A549 (cell line): ENCODE measurements at regions not wholly inside any gene's neighbourhood (a gene's known extent, or its start where the extent isn't known, plus 50 kb on each side); places are given as distances from the start of the nearest gene placed in this dataset.

ENCODE experiments used
- ATAC-seq, 2 experiments: fragments of 200-7000 bp in 1 of 2; fragments of >200 bp in 1 of 2; cut with Nextera tagmentation in 1 of 2; cut with Tn5 transposase in 1 of 2; 3 replicates each; pipeline versions ENCODE4 v1.8.0 to v1.9.1; 2018 to 2020; ENCODE audit warnings: mild to moderate bottlenecking in 1 of 2, moderate library complexity in 1 of 2
- CTCF ChIA-PET: fragments of 300-600 bp; sonication (Branson Sonifier 250); formaldehyde crosslinking; extraction: SDS; loops from one replicate; lab custom pipeline; 2021; ENCODE audit warnings: antibody characterized with exemption, inconsistent platforms; lab: Yijun Ruan, JAX
- POLR2A ChIA-PET: fragments of 350-600 bp; formaldehyde crosslinking; extraction: SDS; loops from one replicate; lab custom pipeline; 2021; ENCODE audit warnings: antibody characterized with exemption, inconsistent platforms; lab: Yijun Ruan, JAX
- DNase-seq, 2 experiments: peaks; one replicate each; pipeline versions ENCODE4 v3.0.0 to v3.0.0-alpha.2; 2011 to 2016; ENCODE audit warnings: low read depth in 1 of 2, low spot score in 1 of 2
- FAIRE-seq: peaks from 2 replicates; lab custom pipeline; 2011; peaks lifted over from hg19 to GRCh38; lab: Jason Lieb, UNC
- H3K27ac ChIP-seq, 2 experiments: fragments of >200 bp; sonication (Bioruptor Twin); formaldehyde crosslinking; 3 replicates each; pipeline ENCODE4 v1.5.1; 2016 to 2017
- H3K4me1 ChIP-seq: fragments of >200 bp; sonication (Bioruptor Twin); formaldehyde crosslinking; 3 replicates; pipeline ENCODE4 v1.6.1; 2016
- H3K4me2 ChIP-seq: fragments of >200 bp; sonication (Bioruptor Twin); formaldehyde crosslinking; 3 replicates; pipeline ENCODE4 v1.6.1; 2016
- H3K4me3 ChIP-seq: fragments of >200 bp; sonication (Bioruptor Twin); formaldehyde crosslinking; 3 replicates; pipeline ENCODE4 v1.5.1; 2016
- H3K9me3 ChIP-seq: fragments of >200 bp; sonication (Bioruptor Twin); formaldehyde crosslinking; 3 replicates; pipeline ENCODE4 v1.6.1; 2016
- CBX8 ChIP-seq: fragments of 200-600 bp; sonication (generic); IDR thresholded peaks from 2 replicates; pipeline ENCODE4 v1.6.1; 2016
- CHD2 ChIP-seq: fragments of 150-350 bp; IDR thresholded peaks from 2 replicates; pipeline ENCODE4 v1.6.1; 2014; ENCODE audit warnings: low read length; ENCODE audit not compliant: partially characterized antibody
- CTCF ChIP-seq: fragments of >200 bp; sonication (Bioruptor Twin); formaldehyde crosslinking; IDR thresholded peaks from 3 replicates; pipeline ENCODE4 v1.5.1; 2016
- EHMT2 ChIP-seq: fragments of 200-600 bp; sonication (generic); IDR thresholded peaks from 2 replicates; pipeline ENCODE4 v1.6.1; 2016; ENCODE audit warnings: antibody characterized with exemption, low read depth, mild to moderate bottlenecking, moderate library complexity
- EP300 ChIP-seq, 2 experiments: fragments of >200 bp; sonication (Bioruptor Twin); formaldehyde crosslinking; IDR thresholded peaks; 2 replicates in 1 of 2; 3 replicates in 1 of 2; pipeline ENCODE4 v1.6.1; 2016 to 2017
- FOSL2 ChIP-seq, 2 experiments: fragments of 450-650 bp in 1 of 2; fragments of >200 bp in 1 of 2; sonication (Bioruptor Twin) in 1 of 2; formaldehyde crosslinking; IDR thresholded peaks; 2 replicates each; pipeline versions ENCODE4 v1.5.0 to v1.6.1; 2016 to 2020; ENCODE audit warnings: mild to moderate bottlenecking in 1 of 2, moderate library complexity in 1 of 2
- HES2 ChIP-seq: fragments of >200 bp; sonication (Bioruptor Twin); formaldehyde crosslinking; IDR thresholded peaks from 2 replicates; pipeline ENCODE4 v1.6.1; 2016
- KDM1A ChIP-seq: fragments of 200-600 bp; sonication (generic); IDR thresholded peaks from 2 replicates; pipeline ENCODE4 v1.6.1; 2016; ENCODE audit warnings: low read depth, mild to moderate bottlenecking
- MAX ChIP-seq: IDR thresholded peaks from 2 replicates; pipeline ENCODE4 v1.6.1; 2012
- MAZ ChIP-seq: fragments of 150-350 bp; IDR thresholded peaks from 2 replicates; pipeline ENCODE4 v1.6.1; 2014; ENCODE audit warnings: antibody characterized with exemption, low read depth, low read length, borderline replicate concordance
- MYC ChIP-seq: IDR thresholded peaks from 2 replicates; pipeline ENCODE4 v1.6.1; 2012; ENCODE audit warnings: mild to moderate bottlenecking, inconsistent platforms, low read length, improper control_type of control experiment, borderline replicate concordance
- NFE2L2 ChIP-seq: fragments of 150-350 bp; conservative IDR thresholded peaks from 2 replicates; pipeline ENCODE4 v1.6.1; 2014; ENCODE audit warnings: low read length
- NPAS2 ChIP-seq: fragments of 250-450 bp; sonication (Bioruptor Pico); IDR thresholded peaks from 2 replicates; pipeline ENCODE4 v1.8.0; 2022; ENCODE audit warnings: mild to moderate bottlenecking, moderate library complexity, borderline replicate concordance
- PBX3 ChIP-seq: IDR thresholded peaks from 2 replicates; pipeline ENCODE4 v1.6.1; 2012
- POLR2A ChIP-seq: IDR thresholded peaks from 2 replicates; pipeline ENCODE4 v1.6.1; 2012; ENCODE audit warnings: mild to moderate bottlenecking, low read length
- POLR2AphosphoS2 ChIP-seq: conservative IDR thresholded peaks from 2 replicates; pipeline ENCODE4 v1.6.1; 2012; ENCODE audit warnings: low read length, improper control_type of control experiment, inconsistent platforms
- RAD21 ChIP-seq, 2 experiments: fragments of >200 bp in 1 of 2; sonication (Bioruptor Twin) in 1 of 2; formaldehyde crosslinking in 1 of 2; IDR thresholded peaks in 1 of 2; conservative IDR thresholded peaks in 1 of 2; 2 replicates in 1 of 2; 3 replicates in 1 of 2; pipeline ENCODE4 v1.6.1; 2012 to 2018; ENCODE audit warnings: inconsistent platforms in 1 of 2
- RARB ChIP-seq: fragments of 250-450 bp; sonication (Bioruptor Pico); IDR thresholded peaks from 2 replicates; pipeline ENCODE4 v1.8.0; 2021; ENCODE audit warnings: mild to moderate bottlenecking, moderate library complexity
- RCOR1 ChIP-seq: fragments of 150-350 bp; IDR thresholded peaks from 2 replicates; pipeline ENCODE4 v1.6.1; 2014; ENCODE audit warnings: antibody characterized with exemption, low read length, low read depth
- SMC3 ChIP-seq: fragments of >200 bp; sonication (Bioruptor Twin); formaldehyde crosslinking; IDR thresholded peaks from 3 replicates; pipeline ENCODE4 v1.6.1; 2018; ENCODE audit warnings: inconsistent platforms
- TP53 ChIP-seq: fragments of 250-450 bp; sonication (Bioruptor Pico); IDR thresholded peaks from 2 replicates; pipeline ENCODE4 v1.5.0; 2021; ENCODE audit warnings: mild to moderate bottlenecking, moderate library complexity
- ZFP36 ChIP-seq: fragments of 450-650 bp; IDR thresholded peaks from 2 replicates; pipeline ENCODE4 v1.6.1; 2014; ENCODE audit warnings: borderline replicate concordance; ENCODE audit not compliant: partially characterized antibody
- ZSCAN20 ChIP-seq: fragments of 250-450 bp; sonication (Bioruptor Pico); IDR thresholded peaks from 2 replicates; pipeline ENCODE4 v1.8.0; 2022; ENCODE audit warnings: mild to moderate bottlenecking, moderate library complexity
- WGBS: methylation state at CpG from one replicate; pipeline ENCODE4 v1.1.6; 2017; ENCODE audit errors: missing lambda C conversion rate; 5-methylcytosine and 5-hydroxymethylcytosine counted together
- TF ChIP-seq, protein P1 (sequence below): fragments of 250-450 bp; sonication (Bioruptor Pico); IDR thresholded peaks from 2 replicates; pipeline ENCODE4 v1.5.0; 2020; ENCODE audit warnings: low read depth, mild to moderate bottlenecking, moderate library complexity
- TF ChIP-seq, protein P2 (sequence below): fragments of 250-450 bp; sonication (Bioruptor Pico); IDR thresholded peaks from 2 replicates; pipeline ENCODE4 v1.5.0; 2021; ENCODE audit warnings: mild to moderate bottlenecking, moderate library complexity, borderline replicate concordance

DNA sequence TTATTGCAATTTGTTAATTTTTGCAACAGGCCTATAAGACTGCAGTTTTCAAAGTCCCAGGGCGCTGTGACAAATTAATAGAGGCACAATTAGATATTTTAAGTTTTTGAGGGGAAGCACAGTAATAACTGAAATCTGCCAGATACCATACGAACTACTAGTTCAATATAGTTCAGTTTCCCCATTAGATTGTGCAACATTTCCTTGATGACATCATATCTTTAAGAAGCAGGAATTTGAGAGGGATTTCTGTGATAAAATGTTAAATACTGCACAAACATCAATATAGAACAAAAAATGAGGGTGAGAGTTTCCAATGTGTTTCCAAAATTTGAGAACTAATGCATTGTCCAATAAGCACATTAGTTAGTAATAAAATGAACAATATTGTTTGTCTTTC, 56.7 kb upstream of the GRIN3A start:
- no peak overlapping the region for H3K4me3 ChIP-seq
- H3K4me1 ChIP-seq: no peaks in the 10 kb centered on the region
- no peak for DNase-seq
- no peak overlapping the region for H3K4me2 ChIP-seq
- no peaks in the 10 kb centered on the region for H3K9me3 ChIP-seq
- no peak overlapping the region for H3K27ac ChIP-seq
- POLR2A ChIA-PET: no interaction called here
- no peak for ATAC-seq
- TF ChIP-seq RARB (CRISPR knock-in tag) (no peak), TP53 (CRISPR knock-in tag) (no peak), ZSCAN20 (CRISPR knock-in tag) (no peak), CBX8 (no peak), FOSL2 (IDR thresholded peaks at IDR 0.05) (no peak), FOSL2 (CRISPR knock-in tag; IDR thresholded peaks at IDR 0.05) (no peak), EP300 (IDR thresholded peaks at IDR 0.05) (no peak), EHMT2 (no peak), NPAS2 (CRISPR knock-in tag) (no peak), MAZ (no peak)
- TF ChIP-seq, all 56 proteins: peak for 0
- CTCF ChIA-PET: no interaction called here
- no peak for FAIRE-seq
- 34% methylated on average over 2 of the region's 2 CpGs for WGBS

DNA sequence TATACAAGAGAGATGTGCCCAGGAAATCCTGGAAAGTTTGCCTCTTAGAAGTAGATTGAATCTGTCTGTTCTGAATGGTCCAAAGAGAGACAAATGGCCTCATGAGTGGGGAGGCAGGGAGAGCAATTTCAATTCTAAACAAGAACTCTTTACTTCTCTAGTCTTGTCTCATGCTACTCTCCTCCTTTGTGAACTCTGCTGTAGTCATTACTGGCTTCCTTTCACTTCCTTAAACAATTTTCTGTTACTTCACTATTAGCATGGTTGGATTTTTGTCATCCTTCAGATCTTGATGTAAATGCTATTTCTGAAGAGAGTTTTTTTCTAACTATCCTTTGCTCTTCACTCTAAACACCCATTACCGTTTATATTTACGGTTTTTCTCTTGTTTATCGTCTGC, 54.0 kb upstream of the GRIN3A start:
- POLR2A ChIA-PET: no interaction called here
- Histone ChIP-seq H3K27ac (no peak overlapping the region), H3K4me2 (no peak overlapping the region), H3K4me1 (no peaks in the 10 kb centered on the region), H3K4me3 (no peak overlapping the region), H3K9me3 (no peaks in the 10 kb centered on the region)
- TF ChIP-seq FOSL2 (IDR thresholded peaks at IDR 0.05): no peak
- TF ChIP-seq FOSL2 (CRISPR knock-in tag; IDR thresholded peaks at IDR 0.05): no peak
- TF ChIP-seq CTCF: no peak
- TF ChIP-seq KDM1A: no peak
- TF ChIP-seq POLR2AphosphoS2: no peak
- TF ChIP-seq PBX3: no peak
- no peak for TF ChIP-seq NFE2L2
- TF ChIP-seq, protein P1, sequence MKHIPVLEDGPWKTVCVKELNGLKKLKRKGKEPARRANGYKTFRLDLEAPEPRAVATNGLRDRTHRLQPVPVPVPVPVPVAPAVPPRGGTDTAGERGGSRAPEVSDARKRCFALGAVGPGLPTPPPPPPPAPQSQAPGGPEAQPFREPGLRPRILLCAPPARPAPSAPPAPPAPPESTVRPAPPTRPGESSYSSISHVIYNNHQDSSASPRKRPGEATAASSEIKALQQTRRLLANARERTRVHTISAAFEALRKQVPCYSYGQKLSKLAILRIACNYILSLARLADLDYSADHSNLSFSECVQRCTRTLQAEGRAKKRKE (CRISPR knock-in tag): no peak
- TF ChIP-seq EHMT2: no peak
- TF ChIP-seq HES2: no peak
- no peak for TF ChIP-seq POLR2A
- no peak for TF ChIP-seq CBX8
- 3% methylated on average over 3 of the region's 3 CpGs for WGBS
- no peak for ATAC-seq
- no peak for FAIRE-seq
- CTCF ChIA-PET: interaction anchor here (1.2 to 1.3 kb wide), 2 partner anchors 10 to 81 kb away, joined by 3 to 13 read pairs; no protein-coding TSS in a partner anchor
- no peak for DNase-seq

DNA sequence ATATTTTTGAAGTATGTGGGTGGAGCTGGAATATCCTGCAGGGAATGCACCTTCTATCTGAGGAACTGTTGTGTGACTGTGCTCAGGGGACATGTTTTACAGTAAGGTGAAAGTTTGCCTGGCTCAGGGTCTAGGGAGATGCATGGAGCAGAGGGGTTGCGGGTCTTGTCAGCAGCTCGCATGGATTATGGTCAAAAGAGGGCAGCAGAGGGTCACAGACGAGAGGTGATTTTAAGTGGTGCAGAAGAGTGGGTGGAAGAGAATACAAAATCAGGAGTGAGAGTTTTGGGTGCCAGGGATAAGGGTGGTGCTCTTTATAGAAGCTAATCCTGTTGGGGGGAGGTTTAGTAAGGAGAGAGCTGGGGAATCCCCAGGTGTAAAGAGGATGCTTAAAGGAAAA, 53.5 kb upstream of the GRIN3A start:
- ATAC-seq (peak; percentile 91 to 96), FAIRE-seq (no peak)

More for the DNA sequence above, 53.5 kb upstream of the GRIN3A start:
- TF ChIP-seq MYC (no peak), CTCF (peak; percentile 51; the same call in 2 of the 3 replicates), CHD2 (no peak), RCOR1 (no peak), RAD21 (conservative IDR thresholded peaks at IDR 0.05 in 1 of 2, IDR thresholded peaks at IDR 0.05 in 1 of 2) (peak; percentile 61 to 74), MAX (no peak), ZFP36 (no peak), SMC3 (peak; percentile 39; the same call in 2 of the 3 replicates)
- TF ChIP-seq, protein P2, sequence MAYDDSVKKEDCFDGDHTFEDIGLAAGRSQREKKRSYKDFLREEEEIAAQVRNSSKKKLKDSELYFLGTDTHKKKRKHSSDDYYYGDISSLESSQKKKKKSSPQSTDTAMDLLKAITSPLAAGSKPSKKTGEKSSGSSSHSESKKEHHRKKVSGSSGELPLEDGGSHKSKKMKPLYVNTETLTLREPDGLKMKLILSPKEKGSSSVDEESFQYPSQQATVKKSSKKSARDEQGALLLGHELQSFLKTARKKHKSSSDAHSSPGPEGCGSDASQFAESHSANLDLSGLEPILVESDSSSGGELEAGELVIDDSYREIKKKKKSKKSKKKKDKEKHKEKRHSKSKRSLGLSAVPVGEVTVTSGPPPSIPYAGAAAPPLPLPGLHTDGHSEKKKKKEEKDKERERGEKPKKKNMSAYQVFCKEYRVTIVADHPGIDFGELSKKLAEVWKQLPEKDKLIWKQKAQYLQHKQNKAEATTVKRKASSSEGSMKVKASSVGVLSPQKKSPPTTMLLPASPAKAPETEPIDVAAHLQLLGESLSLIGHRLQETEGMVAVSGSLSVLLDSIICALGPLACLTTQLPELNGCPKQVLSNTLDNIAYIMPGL: no peak
- 0% methylated on average over 3 of the region's 3 CpGs for WGBS
- Histone ChIP-seq H3K4me2 (no peak overlapping the region), H3K4me1 (no peaks in the 10 kb centered on the region), H3K4me3 (no peak overlapping the region), H3K27ac (no peak overlapping the region), H3K9me3 (no peaks in the 10 kb centered on the region)
- ChIA-PET CTCF (interaction anchor here (0.7 to 1.3 kb wide), 5 partner anchors 10 to 523 kb away, joined by 3 to 13 read pairs (median 3); no protein-coding TSS in a partner anchor), POLR2A (no interaction called here)
- peak; percentile 15 to 56 for DNase-seq
